K562 (cell line): ENCODE measurements at regions not wholly inside any gene's neighbourhood (a gene's known extent, or its start where the extent isn't known, plus 50 kb on each side); places are given as distances from the start of the nearest gene placed in this dataset.

ENCODE experiments used
- C11orf30 ChIP-seq: fragments of 450-650 bp; IDR thresholded peaks from 2 replicates; pipeline ENCODE4 v1.6.1; 2016; ENCODE audit warnings: low read depth, mild to moderate bottlenecking
- CBX8 ChIP-seq: fragments of 200-600 bp; sonication (generic); IDR thresholded peaks from 2 replicates; pipeline ENCODE4 v1.6.1; 2012; ENCODE audit warnings: borderline replicate concordance, mixed run types, low read depth, mild to moderate bottlenecking, moderate library complexity, mixed read lengths, low read length, control low read depth, inconsistent platforms; ENCODE audit not compliant: poor library complexity, severe bottlenecking; ENCODE audit errors: extremely low read depth
- CEBPG ChIP-seq, 3 experiments: fragments of 200-800 bp in 1 of 3; sonication (Bioruptor generic) in 1 of 3; sonication (generic) in 1 of 3; formaldehyde crosslinking in 1 of 3; IDR thresholded peaks in 2 of 3; conservative IDR thresholded peaks in 1 of 3; 2 replicates each; pipeline versions ENCODE4 v1.6.1 to v1.8.0; 2016 to 2022; ENCODE audit warnings: missing compliant biosample characterization in 2 of 3, missing genetic modification characterization in 2 of 3, mild to moderate bottlenecking in 1 of 3, missing genetic modification reagents in 1 of 3
- CXXC5 ChIP-seq: fragments of 250-450 bp; sonication (Bioruptor Pico); IDR thresholded peaks from 2 replicates; pipeline ENCODE4 v1.8.0; 2022; ENCODE audit warnings: inconsistent platforms, mild to moderate bottlenecking, moderate library complexity
- DPF2 ChIP-seq: fragments of 450-650 bp; IDR thresholded peaks from 2 replicates; pipeline ENCODE4 v1.6.1; 2016
- ETV5 ChIP-seq: sonication (generic); formaldehyde crosslinking; IDR thresholded peaks from 2 replicates; pipeline ENCODE4 v1.4.0; 2020; ENCODE audit warnings: low read depth, mild to moderate bottlenecking, missing genetic modification reagents
- GABPA ChIP-seq: fragments of 200-800 bp; sonication (Bioruptor generic); conservative IDR thresholded peaks from 2 replicates; pipeline ENCODE4 v1.6.1; 2016; ENCODE audit warnings: low read depth, missing genetic modification characterization, missing compliant biosample characterization
- HDAC2 ChIP-seq: fragments of 450-650 bp; IDR thresholded peaks from 2 replicates; pipeline ENCODE4 v1.6.1; 2016; ENCODE audit warnings: mild to moderate bottlenecking
- JUN ChIP-seq, 2 experiments: sonication (generic) in 1 of 2; formaldehyde crosslinking in 1 of 2; IDR thresholded peaks; 2 replicates each; pipeline versions ENCODE4 v1.6.1 to v1.8.0; 2012 to 2022; ENCODE audit warnings: borderline replicate concordance in 2 of 2, mild to moderate bottlenecking in 2 of 2, improper control_type of control experiment in 1 of 2, low read depth in 1 of 2, low read length in 1 of 2, missing genetic modification reagents in 1 of 2
- MYNN ChIP-seq, 2 experiments: sonication (generic); formaldehyde crosslinking in 1 of 2; IDR thresholded peaks; 2 replicates each; pipeline versions ENCODE4 v1.5.0 to v1.6.1; 2016 to 2020; ENCODE audit warnings: antibody characterized with exemption in 1 of 2, missing genetic modification reagents in 1 of 2
- NFE2 ChIP-seq: IDR thresholded peaks from 2 replicates; pipeline ENCODE4 v1.6.1; 2014; ENCODE audit warnings: antibody characterized with exemption, low read depth
- PHB2 ChIP-seq: fragments of 450-650 bp; IDR thresholded peaks from 2 replicates; pipeline ENCODE4 v1.6.1; 2017; ENCODE audit warnings: low read depth
- PRPF4 ChIP-seq: fragments of 200-400 bp; formaldehyde crosslinking; IDR thresholded peaks from one replicate; pipeline ENCODE4 v1.6.1; 2017; ENCODE audit warnings: low read length, low read depth, mild to moderate bottlenecking; ENCODE audit not compliant: insufficient read depth, poor library complexity, severe bottlenecking
- PYGO2 ChIP-seq: fragments of 450-650 bp; IDR thresholded peaks from 2 replicates; pipeline ENCODE4 v1.6.1; 2016; ENCODE audit warnings: mild to moderate bottlenecking, missing genetic modification characterization, moderate library complexity, missing compliant biosample characterization
- RCOR1 ChIP-seq, 2 experiments: IDR thresholded peaks; 2 replicates each; pipeline ENCODE4 v1.6.1; 2012; ENCODE audit warnings: low read depth in 2 of 2, low read length in 2 of 2, borderline replicate concordance in 1 of 2, improper control_type of control experiment in 1 of 2
- SIX5 ChIP-seq, 2 experiments: IDR thresholded peaks; 2 replicates each; pipeline ENCODE4 v1.6.1; 2011; ENCODE audit warnings: low read length in 2 of 2, borderline replicate concordance in 1 of 2, low read depth in 1 of 2, mild to moderate bottlenecking in 1 of 2, moderate library complexity in 1 of 2; ENCODE audit not compliant: insufficient read depth in 1 of 2
- TCFL5 ChIP-seq: fragments of 250-450 bp; sonication (Bioruptor Pico); conservative IDR thresholded peaks from 2 replicates; pipeline ENCODE4 v1.6.1; 2021; ENCODE audit warnings: mild to moderate bottlenecking, moderate library complexity, matching md5 sums
- ZBTB7A ChIP-seq: IDR thresholded peaks from 2 replicates; pipeline ENCODE4 v1.6.1; 2011; ENCODE audit warnings: low read depth, mild to moderate bottlenecking, low read length, moderate library complexity, borderline replicate concordance; ENCODE audit not compliant: control insufficient read depth
- TF ChIP-seq, protein P1 (sequence below): fragments of 450-650 bp; IDR thresholded peaks from one replicate; pipeline ENCODE4 v1.6.1; 2018; ENCODE audit warnings: mild to moderate bottlenecking, moderate library complexity; ENCODE audit not compliant: partially characterized antibody
- TF ChIP-seq, protein P2 (sequence below): sonication (generic); formaldehyde crosslinking; IDR thresholded peaks from 2 replicates; pipeline ENCODE4 v1.8.1; 2022; ENCODE audit warnings: missing genetic modification reagents
- TF ChIP-seq, protein P3 (sequence below): sonication (generic); formaldehyde crosslinking; IDR thresholded peaks from 2 replicates; pipeline ENCODE4 v1.5.0; 2020; ENCODE audit warnings: missing genetic modification reagents
- TF ChIP-seq, protein P4 (sequence below): IDR thresholded peaks from 3 replicates; pipeline ENCODE4 v1.6.1; 2011; ENCODE audit warnings: borderline replicate concordance, mild to moderate bottlenecking; ENCODE audit not compliant: insufficient read length, insufficient read depth

DNA sequence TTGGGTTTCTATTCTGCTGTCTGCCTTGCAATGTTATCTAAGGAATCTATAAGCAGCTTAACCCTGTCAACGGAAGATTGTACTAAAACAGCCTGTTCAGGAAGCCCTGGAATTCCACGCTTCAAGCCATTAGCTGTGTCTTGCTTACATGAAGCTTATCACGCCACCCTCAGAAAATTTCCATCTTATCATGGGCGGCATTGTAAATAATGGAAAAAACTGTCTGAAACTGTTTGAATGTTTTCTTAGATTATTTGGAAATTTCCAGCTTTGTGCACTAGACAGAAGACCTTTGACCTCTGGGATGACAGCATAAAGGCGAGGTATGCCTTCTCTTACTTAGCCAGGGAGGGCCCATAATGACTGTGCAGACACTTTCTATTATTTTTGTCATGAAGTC lies 319.7 kb downstream of the KCNRG start (continued):
- peak in 1 of 2 experiments; percentile 26; a peak in 1 of 4 replicates for TF ChIP-seq RCOR1 (IDR thresholded peaks at IDR 0.05; ENCODE audit: borderline replicate concordance in 1 of 2, low read depth in 2 of 2, low read length in 2 of 2)
- no peak for TF ChIP-seq TCFL5 (CRISPR knock-in tag)
- peak; percentile 59 for TF ChIP-seq DPF2
- no peak for TF ChIP-seq CBX8
- no peak for TF ChIP-seq SIX5 (IDR thresholded peaks at IDR 0.05; ENCODE audit: borderline replicate concordance in 1 of 2, insufficient read depth in 1 of 2, low read depth in 1 of 2, low read length in 2 of 2)
- no peak for TF ChIP-seq GABPA (tag)
- TF ChIP-seq, protein P1, sequence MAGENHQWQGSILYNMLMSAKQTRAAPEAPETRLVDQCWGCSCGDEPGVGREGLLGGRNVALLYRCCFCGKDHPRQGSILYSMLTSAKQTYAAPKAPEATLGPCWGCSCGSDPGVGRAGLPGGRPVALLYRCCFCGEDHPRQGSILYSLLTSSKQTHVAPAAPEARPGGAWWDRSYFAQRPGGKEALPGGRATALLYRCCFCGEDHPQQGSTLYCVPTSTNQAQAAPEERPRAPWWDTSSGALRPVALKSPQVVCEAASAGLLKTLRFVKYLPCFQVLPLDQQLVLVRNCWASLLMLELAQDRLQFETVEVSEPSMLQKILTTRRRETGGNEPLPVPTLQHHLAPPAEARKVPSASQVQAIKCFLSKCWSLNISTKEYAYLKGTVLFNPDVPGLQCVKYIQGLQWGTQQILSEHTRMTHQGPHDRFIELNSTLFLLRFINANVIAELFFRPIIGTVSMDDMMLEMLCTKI, result no peak
- no peak for TF ChIP-seq ETV5 (CRISPR knock-in tag)
- no peak for TF ChIP-seq MYNN (IDR thresholded peaks at IDR 0.05)
- TF ChIP-seq MYNN (CRISPR knock-in tag; IDR thresholded peaks at IDR 0.05), result no peak
- no peak for TF ChIP-seq ZBTB7A
- 0 out of 2 replicates have a peak, but pooled peaks have one; percentile 18 for TF ChIP-seq CXXC5
- no peak for TF ChIP-seq PRPF4
- TF ChIP-seq HDAC2, result 0 out of 2 replicates have a peak, but pooled peaks have one; percentile 39
- peak; percentile 40; the same call in 1 of the 2 replicates for TF ChIP-seq NFE2
- TF ChIP-seq, protein P2, sequence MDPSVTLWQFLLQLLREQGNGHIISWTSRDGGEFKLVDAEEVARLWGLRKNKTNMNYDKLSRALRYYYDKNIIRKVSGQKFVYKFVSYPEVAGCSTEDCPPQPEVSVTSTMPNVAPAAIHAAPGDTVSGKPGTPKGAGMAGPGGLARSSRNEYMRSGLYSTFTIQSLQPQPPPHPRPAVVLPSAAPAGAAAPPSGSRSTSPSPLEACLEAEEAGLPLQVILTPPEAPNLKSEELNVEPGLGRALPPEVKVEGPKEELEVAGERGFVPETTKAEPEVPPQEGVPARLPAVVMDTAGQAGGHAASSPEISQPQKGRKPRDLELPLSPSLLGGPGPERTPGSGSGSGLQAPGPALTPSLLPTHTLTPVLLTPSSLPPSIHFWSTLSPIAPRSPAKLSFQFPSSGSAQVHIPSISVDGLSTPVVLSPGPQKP (CRISPR knock-in tag), result no peak
- no peak for TF ChIP-seq CEBPG (CRISPR knock-in tag; IDR thresholded peaks at IDR 0.05)
- no peak for TF ChIP-seq CEBPG (tag; conservative IDR thresholded peaks at IDR 0.05 in 1 of 2, IDR thresholded peaks at IDR 0.05 in 1 of 2)
- TF ChIP-seq C11orf30, result no peak
- TF ChIP-seq, protein P3, sequence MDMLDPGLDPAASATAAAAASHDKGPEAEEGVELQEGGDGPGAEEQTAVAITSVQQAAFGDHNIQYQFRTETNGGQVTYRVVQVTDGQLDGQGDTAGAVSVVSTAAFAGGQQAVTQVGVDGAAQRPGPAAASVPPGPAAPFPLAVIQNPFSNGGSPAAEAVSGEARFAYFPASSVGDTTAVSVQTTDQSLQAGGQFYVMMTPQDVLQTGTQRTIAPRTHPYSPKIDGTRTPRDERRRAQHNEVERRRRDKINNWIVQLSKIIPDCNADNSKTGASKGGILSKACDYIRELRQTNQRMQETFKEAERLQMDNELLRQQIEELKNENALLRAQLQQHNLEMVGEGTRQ (CRISPR knock-in tag), result no peak
- TF ChIP-seq JUN (IDR thresholded peaks at IDR 0.05; ENCODE audit: borderline replicate concordance, low read depth, low read length), result no peak
- no peak for TF ChIP-seq JUN (CRISPR knock-in tag; IDR thresholded peaks at IDR 0.05; ENCODE audit: borderline replicate concordance)
- no peak for TF ChIP-seq PHB2
- TF ChIP-seq PYGO2 (tag), result no peak
- TF ChIP-seq, protein P4, sequence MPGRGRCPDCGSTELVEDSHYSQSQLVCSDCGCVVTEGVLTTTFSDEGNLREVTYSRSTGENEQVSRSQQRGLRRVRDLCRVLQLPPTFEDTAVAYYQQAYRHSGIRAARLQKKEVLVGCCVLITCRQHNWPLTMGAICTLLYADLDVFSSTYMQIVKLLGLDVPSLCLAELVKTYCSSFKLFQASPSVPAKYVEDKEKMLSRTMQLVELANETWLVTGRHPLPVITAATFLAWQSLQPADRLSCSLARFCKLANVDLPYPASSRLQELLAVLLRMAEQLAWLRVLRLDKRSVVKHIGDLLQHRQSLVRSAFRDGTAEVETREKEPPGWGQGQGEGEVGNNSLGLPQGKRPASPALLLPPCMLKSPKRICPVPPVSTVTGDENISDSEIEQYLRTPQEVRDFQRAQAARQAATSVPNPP, result no peak
